PC-3 (cell line): ENCODE measurements at regions not wholly inside any gene's neighbourhood (a gene's known extent, or its start where the extent isn't known, plus 50 kb on each side); places are given as distances from the start of the nearest gene placed in this dataset.

ENCODE experiments used
- CTCF ChIP-seq: fragments of 300-600 bp; sonication (generic); conservative IDR thresholded peaks from 2 replicates; pipeline ENCODE4 v1.5.1; 2017; ENCODE audit warnings: antibody characterized with exemption, low read depth, mild to moderate bottlenecking, low read length
- EZH2 ChIP-seq: fragments of 300-600 bp; sonication (generic); IDR thresholded peaks from one replicate; pipeline ENCODE4 v1.6.1; 2017; ENCODE audit warnings: antibody characterized with exemption, mild to moderate bottlenecking, low read length; ENCODE audit not compliant: unreplicated experiment

DNA sequence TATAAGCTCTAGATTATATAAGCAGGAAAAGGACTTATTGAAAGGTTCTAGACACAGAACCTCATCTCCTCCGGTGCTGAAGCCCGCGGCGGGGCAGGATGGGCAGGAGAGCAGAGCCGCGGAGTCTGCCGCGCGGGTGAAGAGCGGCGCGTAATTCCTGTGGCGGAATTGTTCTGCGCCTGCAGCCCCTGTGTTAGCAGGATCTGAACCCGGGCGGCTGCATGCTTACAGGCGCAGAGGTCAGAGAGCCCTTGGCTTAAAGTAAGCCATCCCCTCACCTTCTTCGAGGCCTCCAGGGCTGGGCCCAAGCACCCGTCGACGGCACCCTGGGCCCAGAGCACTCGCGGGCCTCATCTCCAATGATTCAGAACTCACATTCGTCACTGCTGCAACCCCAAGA lies 89.3 kb downstream of the FASLG start:
- TF ChIP-seq CTCF (no peak), EZH2 (no peak)
